ENCODE measurements at regions not wholly inside any gene's neighbourhood (a gene's known extent, or its start where the extent isn't known, plus 50 kb on each side); places are given as distances from the start of the nearest gene placed in this dataset.

DNA sequence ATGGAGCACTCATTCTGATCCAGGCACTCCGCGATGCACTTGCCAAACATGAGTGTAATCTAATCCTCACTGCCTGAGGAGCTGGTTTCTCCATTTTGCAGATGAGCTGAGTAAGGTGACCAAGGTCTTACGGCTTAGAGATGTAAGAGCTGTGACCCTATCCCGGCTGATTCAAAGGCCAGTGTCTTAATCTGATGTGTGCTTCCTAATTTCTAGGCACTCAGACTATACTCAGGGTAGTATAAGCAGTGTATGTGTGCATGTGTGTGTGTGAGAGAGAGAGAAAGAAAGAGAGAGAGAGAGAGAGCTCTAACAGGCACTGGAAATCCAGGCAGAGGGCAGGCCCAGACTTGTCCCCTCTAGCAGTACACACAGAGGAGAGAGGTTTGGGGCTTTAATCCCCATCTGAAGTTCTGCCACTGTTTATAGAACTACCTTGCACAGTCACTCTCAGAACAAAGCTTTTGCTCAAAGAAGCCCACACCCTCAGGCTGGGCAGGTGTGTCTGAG is 188.2 kb downstream of the ZBTB18 start:
- no peaks in the 10 kb centered on the region for H3K36me3 ChIP-seq (ENCODE audit: low read depth)
- H3K27me3 ChIP-seq (ENCODE audit: insufficient read depth, low read depth) = no peaks in the 10 kb centered on the region
- no peak overlapping the region for H2AFZ ChIP-seq
- no peaks in the 10 kb centered on the region for H3K9me2 ChIP-seq (ENCODE audit: insufficient read depth)
- no peaks in the 10 kb centered on the region for H3F3A ChIP-seq (ENCODE audit: insufficient read depth, low read depth)
- H3K4me3 ChIP-seq = no peak overlapping the region
- H3K79me2 ChIP-seq (ENCODE audit: low read depth) = no peaks in the 10 kb centered on the region
- POLR2A ChIA-PET (ENCODE audit: unreplicated experiment) = no interaction called here
- H3K27ac ChIP-seq = no peak overlapping the region
- CTCF ChIA-PET = interaction anchor here (0.7 kb wide), 1 partner anchor 60 kb away, joined by 5 read pairs; no protein-coding TSS in a partner anchor
- H3K9me3 ChIP-seq (ENCODE audit: insufficient read depth, low read depth) = no peaks in the 10 kb centered on the region
- no TSS peak for BruUV-seq (replicated peaks)
- no peak for TF ChIP-seq EZH2 (IDR thresholded peaks at IDR 0.05; ENCODE audit: low read depth)
- TF ChIP-seq, protein P1, sequence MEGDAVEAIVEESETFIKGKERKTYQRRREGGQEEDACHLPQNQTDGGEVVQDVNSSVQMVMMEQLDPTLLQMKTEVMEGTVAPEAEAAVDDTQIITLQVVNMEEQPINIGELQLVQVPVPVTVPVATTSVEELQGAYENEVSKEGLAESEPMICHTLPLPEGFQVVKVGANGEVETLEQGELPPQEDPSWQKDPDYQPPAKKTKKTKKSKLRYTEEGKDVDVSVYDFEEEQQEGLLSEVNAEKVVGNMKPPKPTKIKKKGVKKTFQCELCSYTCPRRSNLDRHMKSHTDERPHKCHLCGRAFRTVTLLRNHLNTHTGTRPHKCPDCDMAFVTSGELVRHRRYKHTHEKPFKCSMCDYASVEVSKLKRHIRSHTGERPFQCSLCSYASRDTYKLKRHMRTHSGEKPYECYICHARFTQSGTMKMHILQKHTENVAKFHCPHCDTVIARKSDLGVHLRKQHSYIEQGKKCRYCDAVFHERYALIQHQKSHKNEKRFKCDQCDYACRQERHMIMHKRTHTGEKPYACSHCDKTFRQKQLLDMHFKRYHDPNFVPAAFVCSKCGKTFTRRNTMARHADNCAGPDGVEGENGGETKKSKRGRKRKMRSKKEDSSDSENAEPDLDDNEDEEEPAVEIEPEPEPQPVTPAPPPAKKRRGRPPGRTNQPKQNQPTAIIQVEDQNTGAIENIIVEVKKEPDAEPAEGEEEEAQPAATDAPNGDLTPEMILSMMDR (conservative IDR thresholded peaks at IDR 0.05) = no peak
- H4K20me1 ChIP-seq (ENCODE audit: insufficient read depth) = no peaks in the 10 kb centered on the region
- no peak overlapping the region for H3K4me2 ChIP-seq
- intact Hi-C loops (cut with micrococcal nuclease; ENCODE audit: unreplicated experiment) = no loop called here
- peaks cover 7% of the 10 kb centered on the region; the same call in 1 of the 2 replicates for H3K4me1 ChIP-seq (replicated peaks; ENCODE audit: insufficient read depth)
- DNase-seq = no peak

DNA sequence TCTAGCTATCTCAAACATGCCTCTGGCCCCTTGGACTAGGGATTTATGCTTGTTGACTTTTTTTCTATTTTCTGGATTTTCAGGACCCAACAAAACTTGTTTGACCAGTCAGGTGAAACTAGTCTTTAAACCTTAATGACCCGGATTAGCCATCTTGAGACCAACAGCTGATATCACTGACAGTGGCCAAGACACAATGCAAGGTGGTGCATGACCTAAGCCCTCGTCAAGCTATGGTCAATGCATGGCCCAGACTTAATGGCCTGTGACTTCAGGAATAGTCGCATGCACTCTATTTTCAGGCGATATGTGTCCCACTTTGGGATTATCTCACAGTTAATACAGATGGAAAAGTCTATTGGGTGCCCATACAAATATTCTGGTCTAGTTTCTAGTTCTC is 190.4 kb downstream of the ZBTB18 start:
- TF ChIP-seq EZH2 (IDR thresholded peaks at IDR 0.05; ENCODE audit: low read depth) = no peak
- TF ChIP-seq, protein P1 (conservative IDR thresholded peaks at IDR 0.05) = no peak
- Histone ChIP-seq H3K4me2 (no peak overlapping the region), H3K9me2 (ENCODE audit: insufficient read depth) (no peaks in the 10 kb centered on the region), H3K27me3 (ENCODE audit: insufficient read depth, low read depth) (no peaks in the 10 kb centered on the region), H3K27ac (no peak overlapping the region), H3K36me3 (ENCODE audit: low read depth) (no peaks in the 10 kb centered on the region), H3K4me3 (no peak overlapping the region), H3K79me2 (ENCODE audit: low read depth) (no peaks in the 10 kb centered on the region), H4K20me1 (ENCODE audit: insufficient read depth) (no peaks in the 10 kb centered on the region), H3K9me3 (ENCODE audit: insufficient read depth, low read depth) (no peaks in the 10 kb centered on the region), H3F3A (ENCODE audit: insufficient read depth, low read depth) (no peaks in the 10 kb centered on the region), H3K4me1 (replicated peaks; ENCODE audit: insufficient read depth) (peaks cover 7% of the 10 kb centered on the region; the same call in 1 of the 2 replicates), H2AFZ (no peak overlapping the region)
- BruUV-seq (replicated peaks) = no TSS peak
- ChIA-PET POLR2A (ENCODE audit: unreplicated experiment) (interaction anchor here (0.6 kb wide), 1 partner anchor 449 kb away, joined by 4 read pairs; no protein-coding TSS in a partner anchor), CTCF (no interaction called here)
- intact Hi-C loops (cut with micrococcal nuclease; ENCODE audit: unreplicated experiment) = no loop called here
- DNase-seq = no peak

GRCh38 chr1:244242446-244242845 is 191.4 kb downstream of the ZBTB18 start:
- BruUV-seq (replicated peaks) = no TSS peak

More at GRCh38 chr1:244242446-244242845, 191.4 kb downstream of the ZBTB18 start:
- POLR2A ChIA-PET (ENCODE audit: unreplicated experiment) = no interaction called here
- H3K9me3 ChIP-seq (ENCODE audit: insufficient read depth, low read depth) = no peaks in the 10 kb centered on the region
- no peaks in the 10 kb centered on the region for H3K27me3 ChIP-seq (ENCODE audit: insufficient read depth, low read depth)
- no peaks in the 10 kb centered on the region for H3K9me2 ChIP-seq (ENCODE audit: insufficient read depth)
- no peaks in the 10 kb centered on the region for H3F3A ChIP-seq (ENCODE audit: insufficient read depth, low read depth)
- TF ChIP-seq EZH2 (IDR thresholded peaks at IDR 0.05; ENCODE audit: low read depth) = no peak
- TF ChIP-seq, protein P1 (conservative IDR thresholded peaks at IDR 0.05) = no peak
- no peak overlapping the region for H2AFZ ChIP-seq
- no peaks in the 10 kb centered on the region for H4K20me1 ChIP-seq (ENCODE audit: insufficient read depth)
- CTCF ChIA-PET = no interaction called here
- intact Hi-C loops (cut with micrococcal nuclease; ENCODE audit: unreplicated experiment) = no loop called here
- peaks cover 7% of the 10 kb centered on the region; the same call in 1 of the 2 replicates for H3K4me1 ChIP-seq (replicated peaks; ENCODE audit: insufficient read depth)
- no peaks in the 10 kb centered on the region for H3K79me2 ChIP-seq (ENCODE audit: low read depth)
- H3K4me2 ChIP-seq = no peak overlapping the region
- H3K4me3 ChIP-seq = no peak overlapping the region
- DNase-seq = no peak
- H3K36me3 ChIP-seq (ENCODE audit: low read depth) = no peaks in the 10 kb centered on the region
- H3K27ac ChIP-seq = no peak overlapping the region

Data from PC-9 (cell line).